ENCODE measurements at regions not wholly inside any gene's neighbourhood (a gene's known extent, or its start where the extent isn't known, plus 50 kb on each side); places are given as distances from the start of the nearest gene placed in this dataset.

GRCh38 chr11:130772266-130773227 lies 143.7 kb downstream of the SNX19 start:
- peak; percentile 99 for DNase-seq (ENCODE audit: low read depth)

GRCh38 chr11:130773244-130773820 lies 142.9 kb downstream of the SNX19 start:
- DNase-seq (ENCODE audit: low read depth), result no peak

GRCh38 chr11:130774703-130775102 lies 141.6 kb downstream of the SNX19 start:
- peak; percentile 46 for DNase-seq (ENCODE audit: low read depth)

- DNase-seq (ENCODE audit: low read depth), result peak; percentile 81
Observed at GRCh38 chr11:130775306-130776060, 140.8 kb downstream of the SNX19 start.

- no peak for DNase-seq (ENCODE audit: low read depth)
Observed at GRCh38 chr11:130776061-130776419, 140.2 kb downstream of the SNX19 start.

GRCh38 chr11:130778026-130778425 lies 138.3 kb downstream of the SNX19 start:
- DNase-seq (ENCODE audit: low read depth), result no peak

GRCh38 chr11:130778705-130779104 lies 137.6 kb downstream of the SNX19 start:
- DNase-seq (ENCODE audit: low read depth), result no peak

GRCh38 chr11:130779267-130779666 lies 137.0 kb downstream of the SNX19 start:
- DNase-seq (ENCODE audit: low read depth), result no peak

GRCh38 chr11:130779943-130780342 lies 136.3 kb downstream of the SNX19 start:
- no peak for DNase-seq (ENCODE audit: low read depth)

GRCh38 chr11:130780437-130780836 lies 135.8 kb downstream of the SNX19 start:
- no peak for DNase-seq (ENCODE audit: low read depth)

GRCh38 chr11:130781931-130782330 lies 134.3 kb downstream of the SNX19 start:
- DNase-seq (ENCODE audit: low read depth), result peak; percentile 94

GRCh38 chr11:130782361-130783222 lies 133.7 kb downstream of the SNX19 start:
- peak; percentile 83 for DNase-seq (ENCODE audit: low read depth)

GRCh38 chr11:130783323-130783722 lies 133.0 kb downstream of the SNX19 start:
- peak; percentile 20 for DNase-seq (ENCODE audit: low read depth)

GRCh38 chr11:130785380-130786116 lies 130.7 kb downstream of the SNX19 start:
- peak; percentile 82 for DNase-seq (ENCODE audit: low read depth)

GRCh38 chr11:130786586-130786985 lies 129.7 kb downstream of the SNX19 start:
- peak; percentile 29 for DNase-seq (ENCODE audit: low read depth)

GRCh38 chr11:130787092-130787616 lies 129.1 kb downstream of the SNX19 start:
- DNase-seq (ENCODE audit: low read depth), result peak; percentile 89

- no peak for DNase-seq (ENCODE audit: low read depth)
Observed at GRCh38 chr11:130787973-130788570, 128.2 kb downstream of the SNX19 start.

- no peak for DNase-seq (ENCODE audit: low read depth)
Observed at GRCh38 chr11:130789056-130789640, 127.1 kb downstream of the SNX19 start.

GRCh38 chr11:130790689-130791088 lies 125.6 kb downstream of the SNX19 start:
- no peak for DNase-seq (ENCODE audit: low read depth)

- DNase-seq (ENCODE audit: low read depth), result no peak
Observed at GRCh38 chr11:130792772-130793171, 123.5 kb downstream of the SNX19 start.

Measured in M059J (cell line).